Stimulated activated CD4-positive, alpha-beta T cell treated with anti-CD3 and anti-CD28 coated beads, TNF-alpha, amount 100 ng/mL, for 48 hours (primary cell): ENCODE measurements at regions not wholly inside any gene's neighbourhood (a gene's known extent, or its start where the extent isn't known, plus 50 kb on each side); places are given as distances from the start of the nearest gene placed in this dataset.

Experiments
- DNase-seq, 3 donors: peaks; one replicate each; pipeline ENCODE4 v3.0.0-alpha.2; 2020; ENCODE audit warnings: low read depth in 3 of 3

DNA sequence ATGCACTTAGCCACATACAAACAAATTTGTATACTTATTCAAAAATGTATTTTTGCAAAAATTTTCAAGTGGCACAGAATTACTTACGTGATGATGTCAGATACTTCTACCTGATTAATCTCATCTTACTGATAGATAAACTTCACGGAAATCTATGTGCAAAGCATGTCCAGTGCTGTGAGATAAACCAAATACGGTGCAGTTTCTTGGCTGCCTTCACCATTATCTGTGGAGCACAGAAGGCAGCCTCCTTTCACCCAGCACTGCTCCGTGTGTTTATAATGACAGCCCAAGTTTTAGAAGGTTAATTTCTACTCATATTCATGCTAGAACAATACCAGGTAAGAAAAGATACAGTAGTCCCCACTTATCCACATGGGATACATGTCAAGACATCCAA is 59.0 kb upstream of the PDE10A start:
- no peak for DNase-seq

DNA sequence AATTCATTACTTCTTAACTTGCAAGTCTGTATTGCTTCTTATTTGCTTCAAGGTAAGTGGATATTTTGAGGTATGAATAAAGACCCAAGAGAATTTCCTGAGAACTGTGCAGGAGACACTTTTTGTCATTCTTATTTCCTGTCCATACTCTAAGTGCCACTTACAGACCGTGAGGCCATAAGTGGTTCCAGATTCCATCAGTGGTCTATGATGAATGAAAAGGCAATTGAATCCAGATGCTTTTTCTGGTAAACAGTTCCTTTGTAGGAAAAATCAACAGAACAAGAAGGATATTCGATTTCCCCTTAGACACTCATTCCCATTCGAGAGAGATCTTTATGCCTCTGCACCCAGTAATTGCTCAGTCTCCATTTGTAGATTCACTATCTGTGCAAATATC is 58.3 kb upstream of the PDE10A start:
- no peak for DNase-seq

DNA sequence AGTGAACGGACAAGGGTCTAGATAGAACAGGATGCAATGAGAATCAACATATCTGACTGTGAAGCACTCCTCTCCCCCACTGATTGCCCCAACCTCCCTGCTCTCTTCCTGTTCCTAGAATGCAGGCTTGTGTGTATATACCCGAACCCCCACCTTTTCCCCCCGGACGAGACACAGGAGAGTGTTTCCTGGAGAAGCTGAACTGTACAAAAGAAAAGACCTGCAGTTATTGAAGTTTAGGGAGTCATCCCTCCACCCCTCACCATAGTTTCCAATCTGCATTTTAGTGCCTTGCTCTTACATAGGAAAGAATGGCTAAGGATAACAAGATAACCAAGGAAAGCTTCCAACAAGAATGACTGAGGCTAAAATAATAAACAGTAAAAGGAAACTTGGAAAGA is 55.5 kb upstream of the PDE10A start:
- DNase-seq, result no peak

DNA sequence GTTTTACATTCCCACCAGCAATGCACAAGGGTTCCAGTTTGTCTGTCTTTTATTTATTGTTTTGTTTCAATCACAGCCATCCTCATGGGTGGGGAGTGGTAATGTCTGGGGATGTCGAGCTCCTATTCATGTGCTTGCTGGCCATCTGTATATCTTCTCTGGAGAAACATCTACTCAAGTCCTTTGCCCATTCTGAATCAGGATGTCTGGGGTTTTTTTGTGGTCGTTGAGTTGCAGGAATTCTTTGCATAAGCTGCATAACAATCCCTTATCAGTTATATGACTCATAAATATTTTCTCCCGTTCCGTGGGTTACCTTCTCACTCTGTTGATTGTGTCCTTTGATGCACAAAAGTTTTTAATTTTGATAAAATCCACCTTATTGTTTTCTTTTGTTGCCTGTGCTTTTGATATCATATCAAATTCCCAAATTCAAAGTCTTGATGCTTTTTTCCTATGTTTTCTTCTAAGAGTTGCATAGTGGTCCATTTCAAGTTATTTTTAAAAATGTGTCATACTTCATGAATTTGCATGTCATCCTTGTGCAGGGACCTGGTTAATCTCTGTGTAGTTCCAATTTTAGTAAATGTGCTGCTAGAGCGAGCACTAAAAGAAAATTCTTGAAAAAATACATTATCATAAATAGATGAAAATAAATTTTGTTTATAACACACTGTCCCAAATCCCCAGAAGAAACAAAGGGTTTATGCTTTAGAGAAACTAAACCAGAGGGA is 54.9 kb upstream of the PDE10A start:
- DNase-seq, result no peak

DNA sequence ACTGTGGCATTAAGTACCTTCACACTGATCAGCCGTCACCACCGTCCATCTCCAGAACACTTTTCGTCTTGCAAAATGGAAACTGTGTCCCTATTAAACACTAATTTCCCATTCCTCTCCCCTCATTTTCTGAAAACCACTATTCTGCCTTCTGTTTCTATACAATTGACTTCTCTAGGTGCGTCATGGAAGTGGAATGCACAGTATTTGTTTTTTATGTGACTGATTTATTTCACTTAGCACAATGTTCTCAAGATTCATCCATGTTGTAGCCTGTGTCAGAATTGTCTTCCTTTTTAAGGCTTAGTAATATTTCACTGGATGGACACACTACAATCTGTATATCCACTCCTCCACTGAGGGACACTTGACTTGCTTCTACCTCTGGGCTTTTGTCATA is 53.8 kb upstream of the PDE10A start:
- no peak for DNase-seq

DNA sequence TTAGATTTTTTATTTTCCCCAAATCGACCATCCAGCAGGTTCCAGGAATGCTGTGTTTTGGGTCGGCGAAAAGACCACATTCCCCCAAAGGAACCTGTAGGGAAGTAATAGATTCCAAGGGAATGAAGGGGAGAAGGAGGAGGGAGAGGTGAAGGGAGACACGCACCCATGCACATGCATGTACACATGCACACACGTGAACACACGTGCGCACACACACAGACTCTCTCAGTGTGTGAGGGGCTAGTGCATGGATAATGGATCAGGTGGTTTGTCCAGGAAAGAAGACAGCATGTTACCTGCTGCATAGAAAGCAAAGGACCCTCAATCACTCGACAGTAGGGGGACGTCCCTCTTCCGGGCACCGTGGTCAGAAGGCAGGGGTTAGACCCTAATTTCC is 52.4 kb upstream of the PDE10A start:
- no peak for DNase-seq

DNA sequence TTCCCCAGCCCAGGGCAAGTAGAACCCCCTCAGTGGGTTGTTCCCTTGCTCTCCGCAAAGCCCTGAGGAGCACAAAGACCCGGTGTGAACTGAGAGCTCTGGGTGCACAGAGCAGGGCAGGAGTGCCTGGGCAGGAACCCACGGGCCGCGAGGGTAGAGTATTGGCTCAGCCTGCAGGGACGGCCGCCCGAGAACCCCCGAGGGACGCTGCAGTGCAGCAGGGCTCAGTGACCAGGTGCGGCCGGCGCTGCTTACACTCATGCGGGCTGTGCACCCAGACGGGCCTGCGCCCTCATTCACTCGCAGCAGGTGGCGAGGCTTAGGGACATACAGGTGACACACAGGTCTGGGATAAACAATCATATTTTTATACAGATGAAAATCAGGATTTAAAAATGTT is 51.9 kb upstream of the PDE10A start:
- no peak for DNase-seq

DNA sequence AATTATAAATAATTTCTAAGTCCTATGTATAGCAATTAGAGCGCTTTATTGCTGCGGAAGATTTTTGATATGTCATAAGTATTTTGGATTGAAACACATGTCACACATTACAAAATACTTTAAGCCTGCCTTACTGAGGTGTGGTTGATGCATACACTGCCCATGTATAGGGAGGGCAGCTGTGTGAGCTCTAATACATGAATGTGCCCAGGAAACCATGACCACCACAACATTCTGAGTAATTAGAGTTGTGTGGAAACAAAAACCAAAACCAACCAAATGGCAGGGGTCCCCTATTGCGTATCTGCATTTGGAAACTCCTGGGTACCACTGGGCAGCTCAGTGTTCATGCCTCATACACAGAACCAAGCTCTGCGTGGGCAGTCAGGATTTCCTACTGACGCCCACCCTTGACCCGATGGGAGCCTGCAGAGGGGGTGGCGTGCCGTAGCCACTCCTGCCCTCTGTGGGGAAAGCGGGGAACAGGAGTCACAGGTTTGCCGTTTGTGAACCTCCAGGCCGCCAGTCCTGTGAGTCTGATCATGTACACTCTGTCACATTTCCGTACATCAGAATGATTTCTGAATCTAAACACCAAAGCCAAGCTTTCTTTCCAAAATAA is 50.9 kb upstream of the PDE10A start:
- no peak for DNase-seq
